HEK293 (cell line): ENCODE measurements at regions not wholly inside any gene's neighbourhood (a gene's known extent, or its start where the extent isn't known, plus 50 kb on each side); places are given as distances from the start of the nearest gene placed in this dataset.

Experiments
- CTCF ChIA-PET: fragments of 350-600 bp; formaldehyde crosslinking; extraction: SDS; loops from one replicate; lab custom pipeline; 2021; ENCODE audit warnings: antibody characterized with exemption; lab: Yijun Ruan, JAX
- POLR2A ChIA-PET: fragments of 300-600 bp; formaldehyde crosslinking; extraction: SDS; loops from one replicate; lab custom pipeline; 2020; ENCODE audit warnings: antibody characterized with exemption, inconsistent platforms; lab: Yijun Ruan, JAX
- H3K27ac ChIP-seq: fragments of 200-500 bp; sonication (Bioruptor generic); 2 replicates; pipeline ENCODE4 v1.5.1; 2014; ENCODE audit warnings: low read depth, low read length, control low read depth, inconsistent platforms; ENCODE audit errors: extremely low read depth
- H3K36me3 ChIP-seq, 2 experiments: fragments of 200-500 bp in 1 of 2; sonication (Bioruptor generic) in 1 of 2; 1 replicate in 1 of 2; 2 replicates in 1 of 2; pipeline ENCODE4 v1.5.1; 2014 to 2017; ENCODE audit warnings: inconsistent platforms in 2 of 2, low read length in 2 of 2; ENCODE audit not compliant: control insufficient read depth in 2 of 2, insufficient read depth in 1 of 2
- H3K4me1 ChIP-seq: fragments of 200-500 bp; sonication (Bioruptor generic); 2 replicates; pipeline ENCODE4 v1.5.1; 2014; ENCODE audit warnings: mild to moderate bottlenecking, low read length, inconsistent platforms; ENCODE audit not compliant: control insufficient read depth, insufficient read depth
- H3K4me3 ChIP-seq: 2 replicates; pipeline ENCODE4 v1.5.1; 2011; ENCODE audit warnings: low read depth, mild to moderate bottlenecking, control low read depth, low read length, moderate library complexity
- H3K9me3 ChIP-seq: fragments of 200-500 bp; sonication (Bioruptor generic); 2 replicates; pipeline ENCODE4 v1.5.1; 2014; ENCODE audit warnings: low read depth, low read length, inconsistent platforms; ENCODE audit not compliant: control insufficient read depth, insufficient read depth
- GLIS2 ChIP-seq: fragments of 450-650 bp; formaldehyde crosslinking; IDR thresholded peaks from 2 replicates; pipeline ENCODE4 v1.5.1; 2016; ENCODE audit warnings: missing biosample characterization, missing genetic modification characterization
- HOXD13 ChIP-seq: sonication (generic); formaldehyde crosslinking; IDR thresholded peaks from 2 replicates; pipeline ENCODE4 v1.8.0; 2022; ENCODE audit warnings: missing genetic modification reagents, borderline replicate concordance
- KLF1 ChIP-seq: fragments of 450-650 bp; formaldehyde crosslinking; IDR thresholded peaks from 2 replicates; pipeline ENCODE4 v1.5.1; 2016; ENCODE audit warnings: missing biosample characterization, missing genetic modification characterization
- KLF8 ChIP-seq: fragments of 450-650 bp; formaldehyde crosslinking; IDR thresholded peaks from 2 replicates; pipeline ENCODE4 v1.5.1; 2016; ENCODE audit warnings: missing biosample characterization, missing genetic modification characterization
- PBX3 ChIP-seq: sonication (generic); formaldehyde crosslinking; IDR thresholded peaks from 2 replicates; pipeline ENCODE4 v1.8.1; 2022; ENCODE audit warnings: mild to moderate bottlenecking, moderate library complexity, missing genetic modification reagents
- SALL2 ChIP-seq: fragments of 450-650 bp; formaldehyde crosslinking; IDR thresholded peaks from 2 replicates; pipeline ENCODE4 v1.5.0; 2017; ENCODE audit warnings: missing biosample characterization, mild to moderate bottlenecking, missing genetic modification characterization, borderline replicate concordance
- TCF7L2 ChIP-seq: IDR thresholded peaks from 2 replicates; pipeline ENCODE4 v1.6.1; 2011; ENCODE audit warnings: low read depth, mild to moderate bottlenecking, inconsistent platforms, low read length, moderate library complexity, borderline replicate concordance
- ZBTB1 ChIP-seq: fragments of 450-650 bp; formaldehyde crosslinking; IDR thresholded peaks from 2 replicates; pipeline ENCODE4 v1.5.1; 2016; ENCODE audit warnings: missing biosample characterization, missing genetic modification characterization
- ZBTB20 ChIP-seq: fragments of 450-650 bp; formaldehyde crosslinking; IDR thresholded peaks from 2 replicates; pipeline ENCODE4 v1.5.1; 2016; ENCODE audit warnings: missing biosample characterization, missing genetic modification characterization
- ZBTB26 ChIP-seq: fragments of 450-650 bp; formaldehyde crosslinking; optimal IDR thresholded peaks from 2 replicates; pipeline ENCODE3; 2016; ENCODE audit warnings: missing biosample characterization, mild to moderate bottlenecking, missing genetic modification characterization
- ZFHX2 ChIP-seq: fragments of 450-650 bp; formaldehyde crosslinking; conservative IDR thresholded peaks from 2 replicates; pipeline ENCODE4 v1.5.1; 2016; ENCODE audit warnings: missing biosample characterization, missing genetic modification characterization
- ZNF184 ChIP-seq: fragments of 450-650 bp; IDR thresholded peaks from 2 replicates; pipeline ENCODE4 v1.5.1; 2018; ENCODE audit warnings: missing biosample characterization, mild to moderate bottlenecking, missing genetic modification characterization
- ZNF280D ChIP-seq: fragments of 450-650 bp; formaldehyde crosslinking; IDR thresholded peaks from 2 replicates; pipeline ENCODE4 v1.5.1; 2016; ENCODE audit warnings: missing biosample characterization, missing genetic modification characterization
- ZNF341 ChIP-seq: fragments of 450-650 bp; formaldehyde crosslinking; IDR thresholded peaks from 2 replicates; pipeline ENCODE4; 2016; ENCODE audit warnings: low read depth, missing biosample characterization, missing genetic modification characterization
- ZNF37A ChIP-seq: fragments of 450-650 bp; IDR thresholded peaks from 2 replicates; pipeline ENCODE4 v1.5.1; 2018; ENCODE audit warnings: missing biosample characterization, missing genetic modification characterization
- ZNF404 ChIP-seq: fragments of 450-650 bp; formaldehyde crosslinking; IDR thresholded peaks from 2 replicates; pipeline ENCODE4 v1.5.1; 2017; ENCODE audit warnings: missing biosample characterization, missing genetic modification characterization
- ZNF513 ChIP-seq: fragments of 450-650 bp; IDR thresholded peaks from 2 replicates; pipeline ENCODE4 v1.5.1; 2018; ENCODE audit warnings: missing biosample characterization, missing genetic modification characterization
- ZNF560 ChIP-seq: fragments of 450-650 bp; formaldehyde crosslinking; IDR thresholded peaks from 2 replicates; pipeline ENCODE4 v1.5.1; 2017; ENCODE audit warnings: missing biosample characterization, missing genetic modification characterization, borderline replicate concordance
- ZNF561 ChIP-seq: fragments of 450-650 bp; IDR thresholded peaks from 2 replicates; pipeline ENCODE4 v1.5.1; 2018; ENCODE audit warnings: missing biosample characterization, missing genetic modification characterization, borderline replicate concordance
- ZNF629 ChIP-seq: fragments of 450-650 bp; formaldehyde crosslinking; IDR thresholded peaks from 2 replicates; pipeline ENCODE4 v1.5.1; 2017; ENCODE audit warnings: missing biosample characterization, missing genetic modification characterization
- ZNF701 ChIP-seq: fragments of 450-650 bp; formaldehyde crosslinking; IDR thresholded peaks from 2 replicates; pipeline ENCODE4 v1.5.1; 2016; ENCODE audit warnings: missing biosample characterization, missing genetic modification characterization
- ZNF768 ChIP-seq: fragments of 450-650 bp; formaldehyde crosslinking; IDR thresholded peaks from 2 replicates; pipeline ENCODE4 v1.5.1; 2018; ENCODE audit warnings: missing biosample characterization, mild to moderate bottlenecking, missing genetic modification characterization

GRCh38 chr10:30783939-30784501, 154.5 kb upstream of the LYZL2 start (continued):
- TF ChIP-seq ZNF701 (tag by site-specific recombination) (no peak), SALL2 (no peak), TCF7L2 (no peak), ZNF561 (tag by site-specific recombination) (peak; percentile 32; the same call in 1 of the 2 replicates), ZNF629 (no peak), ZFHX2 (peak; percentile 63; the same call in 1 of the 2 replicates), ZNF768 (tag by site-specific recombination) (no peak), ZNF513 (tag by site-specific recombination) (no peak), ZBTB20 (no peak), ZBTB26 (tag by site-specific recombination) (no peak), GLIS2 (tag by site-specific recombination) (peak; percentile 64), KLF8 (no peak), KLF1 (tag by site-specific recombination) (0 out of 2 replicates have a peak, but pooled peaks have one; percentile 9)
- TF ChIP-seq, all 188 proteins: peak for 17

- H3K27ac ChIP-seq, result no peak overlapping the region
- CTCF ChIA-PET, result interaction anchor here (0.6 to 2.0 kb wide), 15 partner anchors 9 to 987 kb away, joined by 3 to 8 read pairs (median 3); no protein-coding TSS in a partner anchor
These were observed 153.2 kb upstream of the LYZL2 start for GRCh38 chr10:30782537-30783461.

GRCh38 chr10:30782157-30782536, 152.6 kb upstream of the LYZL2 start:
- POLR2A ChIA-PET, result no interaction called here
- H3K4me3 ChIP-seq, result no peak overlapping the region
- no peak for TF ChIP-seq ZNF37A (tag by site-specific recombination)
- no peak for TF ChIP-seq PBX3 (CRISPR knock-in tag)
- TF ChIP-seq HOXD13 (CRISPR knock-in tag), result no peak
- TF ChIP-seq ZNF404, result no peak
- no peak for TF ChIP-seq ZNF280D (tag by site-specific recombination)
- no peak for TF ChIP-seq ZNF560 (tag by site-specific recombination)
- TF ChIP-seq ZBTB1, result no peak
- H3K9me3 ChIP-seq, result no peaks in the 10 kb centered on the region
- H3K36me3 ChIP-seq, result no peaks in the 10 kb centered on the region
- H3K4me1 ChIP-seq, result no peaks in the 10 kb centered on the region
- CTCF ChIA-PET, result interaction anchor here (0.7 to 1.6 kb wide), 4 partner anchors 12 to 988 kb away, joined by 3 to 8 read pairs (median 4); no protein-coding TSS in a partner anchor
- no peak overlapping the region for H3K27ac ChIP-seq

More at GRCh38 chr10:30782537-30783461, 153.2 kb upstream of the LYZL2 start:
- Histone ChIP-seq H3K4me3 (no peak overlapping the region), H3K36me3 (no peaks in the 10 kb centered on the region), H3K4me1 (no peaks in the 10 kb centered on the region), H3K9me3 (no peaks in the 10 kb centered on the region)
- TF ChIP-seq ZNF341 (tag by site-specific recombination) (peak; percentile 48), ZNF184 (no peak)
- POLR2A ChIA-PET, result no interaction called here
